HepG2 (cell line): ENCODE measurements at regions not wholly inside any gene's neighbourhood (a gene's known extent, or its start where the extent isn't known, plus 50 kb on each side); places are given as distances from the start of the nearest gene placed in this dataset.

Experiments used
- ATAC-seq: fragments of 200-7000 bp; cut with Tn5 transposase; 3 replicates; pipeline ENCODE4 v1.9.1; 2020; ENCODE audit warnings: mild to moderate bottlenecking, moderate library complexity
- BruUV-seq: library from RNA; stranded (reverse); fragments of 400-500 nt; replicated peaks from 2 replicates; lab custom pipeline; 2021; lab: Mats Ljungman, UMichigan
- CTCF ChIA-PET: fragments of 300-600 bp; formaldehyde crosslinking; extraction: SDS; loops from one replicate; lab custom pipeline; 2021; ENCODE audit warnings: low total read pairs, inconsistent platforms, low intra/inter-chr PET ratio; lab: Yijun Ruan, JAX
- POLR2A ChIA-PET: fragments of 350-600 bp; sonication (Branson Sonifier 250); formaldehyde crosslinking; loops from one replicate; lab custom pipeline; 2020; ENCODE audit warnings: antibody characterized with exemption, inconsistent platforms; lab: Yijun Ruan, JAX
- DNase-seq: peaks from one replicate; pipeline ENCODE4 v3.0.0-alpha.2; 2015; ENCODE audit warnings: low spot score
- FAIRE-seq: peaks from 3 replicates; lab custom pipeline; 2011; peaks lifted over from hg19 to GRCh38; lab: Jason Lieb, UNC
- H2AFZ ChIP-seq: one replicate; pipeline ENCODE4 v1.6.1; 2011; ENCODE audit warnings: low read length, inconsistent platforms
- H3K27ac ChIP-seq: fragments of 300-600 bp; 3 replicates; pipeline ENCODE4 v1.8.0; 2011; ENCODE audit warnings: mixed run types, mild to moderate bottlenecking, mixed read lengths, low read length, inconsistent platforms; ENCODE audit not compliant: insufficient read depth; ENCODE audit errors: extremely low read length
- H3K27me3 ChIP-seq, 2 experiments: fragments of 200-600 bp in 1 of 2; 2 replicates in 1 of 2; 3 replicates in 1 of 2; pipeline versions ENCODE4 v1.6.0 to v1.8.0; 2011; ENCODE audit warnings: low read length in 2 of 2, mild to moderate bottlenecking in 2 of 2, moderate library complexity in 2 of 2, inconsistent platforms in 1 of 2; ENCODE audit not compliant: insufficient read depth in 2 of 2, control insufficient read depth in 1 of 2
- H3K36me3 ChIP-seq, 2 experiments: fragments of 200-600 bp in 1 of 2; replicated peaks in 1 of 2; 2 replicates in 1 of 2; 3 replicates in 1 of 2; pipeline versions ENCODE4 v1.5.1 to v1.8.0; 2011; ENCODE audit warnings: low read length in 2 of 2, inconsistent platforms in 1 of 2; ENCODE audit not compliant: insufficient read depth in 2 of 2, control insufficient read depth in 1 of 2
- H3K4me1 ChIP-seq: 2 replicates; pipeline ENCODE4 v1.5.1; 2012; ENCODE audit warnings: low read length, inconsistent platforms; ENCODE audit not compliant: insufficient read depth
- H3K4me2 ChIP-seq: 2 replicates; pipeline ENCODE4 v1.6.0; 2011; ENCODE audit warnings: low read depth, low read length, inconsistent platforms
- H3K4me3 ChIP-seq, 3 experiments: fragments of 200-600 bp in 1 of 3; sonication (generic), shearing (Covaris generic) in 1 of 3; replicated peaks in 1 of 3; 2 replicates each; pipeline ENCODE4 v1.5.1; 2011 to 2016; ENCODE audit warnings: low read length in 3 of 3, inconsistent platforms in 2 of 3, low read depth in 2 of 3, mild to moderate bottlenecking in 2 of 3, control low read depth in 1 of 3, mixed read lengths in 1 of 3; ENCODE audit not compliant: insufficient read depth in 1 of 3
- H3K79me2 ChIP-seq: one replicate; pipeline ENCODE4 v1.6.1; 2011; ENCODE audit warnings: low read length, inconsistent platforms; ENCODE audit not compliant: insufficient read depth
- H3K9ac ChIP-seq: 2 replicates; pipeline ENCODE4 v1.6.0; 2011; ENCODE audit warnings: mild to moderate bottlenecking, low read depth, low read length, inconsistent platforms; ENCODE audit not compliant: insufficient read depth
- H3K9me3 ChIP-seq: 2 replicates; pipeline ENCODE4 v1.5.1; 2012; ENCODE audit warnings: mild to moderate bottlenecking, low read length
- H4K20me1 ChIP-seq: 2 replicates; pipeline ENCODE4 v1.6.0; 2011; ENCODE audit warnings: inconsistent platforms, mild to moderate bottlenecking, low read length, moderate library complexity; ENCODE audit not compliant: insufficient read depth
- HNRNPH1 ChIP-seq: fragments of 200-400 bp; formaldehyde crosslinking; optimal IDR thresholded peaks from 2 replicates; pipeline ENCODE3; 2017; ENCODE audit warnings: mild to moderate bottlenecking, low read depth, low read length
- NCOR1 ChIP-seq: fragments of 200-600 bp; sonication (generic); IDR thresholded peaks from 2 replicates; pipeline ENCODE4 v1.7.0; 2017; ENCODE audit warnings: antibody characterized with exemption, low read length, borderline replicate concordance
- ZBTB21 ChIP-seq: sonication (generic); formaldehyde crosslinking; IDR thresholded peaks from 2 replicates; pipeline ENCODE4 v1.4.0; 2020; ENCODE audit warnings: missing genetic modification reagents
- ZFP36L1 ChIP-seq: sonication (generic); formaldehyde crosslinking; IDR thresholded peaks from 2 replicates; pipeline ENCODE4 v1.8.0; 2022; ENCODE audit warnings: mild to moderate bottlenecking, missing genetic modification reagents, moderate library complexity
- ZNF432 ChIP-seq: sonication (generic); formaldehyde crosslinking; IDR thresholded peaks from 2 replicates; pipeline ENCODE4 v1.5.0; 2020; ENCODE audit warnings: missing genetic modification reagents, mild to moderate bottlenecking, borderline replicate concordance
- ZNF451 ChIP-seq: sonication (generic); formaldehyde crosslinking; IDR thresholded peaks from 2 replicates; pipeline ENCODE4 v1.5.0; 2020; ENCODE audit warnings: mild to moderate bottlenecking, missing genetic modification reagents
- WGBS: methylation state at CpG from one replicate; pipeline ENCODE4 v1.1.6; 2017; ENCODE audit warnings: low lambda C conversion rate; 5-methylcytosine and 5-hydroxymethylcytosine counted together
- in situ Hi-C: cut with HindIII; loops from 2 replicates; pipeline ENCODE4 v1.10.0; 2017; ENCODE audit warnings: low pct_unique_long_range_greater_than_20kb; ENCODE audit not compliant: extremely low pct_ligation_motif_present
- intact Hi-C: fragments of 100-400 bp; cut with micrococcal nuclease; formaldehyde crosslinking; loops from one replicate; pipeline ENCODE4 v1.10.0; 2022; ENCODE audit not compliant: unreplicated experiment

DNA sequence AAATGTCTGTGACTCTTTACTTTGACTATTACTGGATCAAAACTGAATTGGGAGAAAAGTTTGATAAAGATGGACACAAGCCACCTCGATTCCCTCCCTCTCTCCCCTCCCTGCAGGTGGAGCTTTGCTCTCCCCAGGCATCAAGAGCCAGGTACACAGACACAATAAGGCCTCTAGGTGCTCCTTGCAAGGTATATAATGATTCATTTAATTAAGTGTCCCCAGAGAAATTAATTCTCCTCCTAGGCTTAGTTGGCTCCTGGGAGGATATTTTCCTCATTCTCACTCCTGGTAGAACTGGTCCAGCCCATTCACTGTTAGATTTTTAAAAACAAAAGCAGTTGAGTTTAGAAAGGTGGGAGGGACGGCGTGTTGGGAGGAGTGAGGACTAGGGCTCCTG lies 352.4 kb upstream of the SMIM21 start:
- Histone ChIP-seq H3K79me2 (no peaks in the 10 kb centered on the region), H3K36me3 (no peaks in the 10 kb centered on the region), H3K9me3 (no peaks in the 10 kb centered on the region), H3K4me3 (no peak overlapping the region), H2AFZ (no peak overlapping the region), H3K9ac (no peak overlapping the region), H3K4me2 (no peak overlapping the region), H3K27ac (no peak overlapping the region), H3K4me1 (no peaks in the 10 kb centered on the region), H3K27me3 (peaks cover 3 to 23% of the 10 kb centered on the region in 2 experiments; a peak in 4 of 5 replicates), H4K20me1 (no peaks in the 10 kb centered on the region)
- BruUV-seq: no TSS peak
- ChIA-PET CTCF (no interaction called here), POLR2A (no interaction called here)
- WGBS: 12% methylated on average over 3 of the region's 3 CpGs
- intact Hi-C loops: no loop called here
- no peak for FAIRE-seq
- no peak for ATAC-seq
- TF ChIP-seq ZNF432 (CRISPR knock-in tag) (no peak), ZBTB21 (CRISPR knock-in tag) (no peak)
- in situ Hi-C loops: no loop called here
- DNase-seq: no peak

DNA sequence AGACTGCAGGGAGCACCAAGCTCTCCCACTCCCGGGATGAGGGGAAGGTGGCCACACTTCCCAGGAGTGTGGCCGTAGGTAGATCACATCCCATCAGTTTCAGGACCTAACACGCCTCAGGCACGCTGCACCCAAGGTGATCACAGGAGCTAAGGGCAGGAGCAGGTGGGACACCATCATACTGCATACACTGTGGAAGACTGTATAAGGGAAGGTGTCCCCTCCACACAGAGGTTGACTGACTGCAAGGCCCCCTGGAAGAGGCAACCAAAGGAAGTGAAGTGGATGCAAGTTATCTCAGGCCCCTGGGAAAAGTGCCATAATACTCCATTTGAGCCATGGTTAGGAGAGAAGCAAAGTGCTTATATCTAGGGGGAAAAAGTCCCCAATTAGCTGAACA lies 351.9 kb upstream of the SMIM21 start:
- H3K4me1 ChIP-seq: no peaks in the 10 kb centered on the region
- DNase-seq (no peak), ATAC-seq (no peak), FAIRE-seq (no peak)
- no peaks in the 10 kb centered on the region for H3K36me3 ChIP-seq
- intact Hi-C loops: no loop called here
- no peak overlapping the region for H3K27ac ChIP-seq
- ChIA-PET POLR2A (no interaction called here), CTCF (no interaction called here)
- no peak overlapping the region for H3K4me2 ChIP-seq
- no peaks in the 10 kb centered on the region for H4K20me1 ChIP-seq
- H3K9ac ChIP-seq: no peak overlapping the region
- H2AFZ ChIP-seq: no peak overlapping the region
- H3K79me2 ChIP-seq: no peaks in the 10 kb centered on the region
- no peak overlapping the region for H3K4me3 ChIP-seq
- no peaks in the 10 kb centered on the region for H3K9me3 ChIP-seq
- BruUV-seq: no TSS peak
- 0% methylated on average over 2 of the region's 4 CpGs for WGBS
- TF ChIP-seq ZFP36L1 (CRISPR knock-in tag) (no peak), HNRNPH1 (no peak), ZNF451 (no peak), NCOR1 (no peak)
- in situ Hi-C loops: no loop called here
- H3K27me3 ChIP-seq: peaks cover 3 to 24% of the 10 kb centered on the region in 2 experiments; a peak in 4 of 5 replicates
